ENCODE measurements at regions not wholly inside any gene's neighbourhood (a gene's known extent, or its start where the extent isn't known, plus 50 kb on each side); places are given as distances from the start of the nearest gene placed in this dataset.
"Not testable (repeated sequence)": the region's sequence is repeated elsewhere in the genome, so short reads cannot be mapped to it uniquely, and the experiment has no call there.

DNA sequence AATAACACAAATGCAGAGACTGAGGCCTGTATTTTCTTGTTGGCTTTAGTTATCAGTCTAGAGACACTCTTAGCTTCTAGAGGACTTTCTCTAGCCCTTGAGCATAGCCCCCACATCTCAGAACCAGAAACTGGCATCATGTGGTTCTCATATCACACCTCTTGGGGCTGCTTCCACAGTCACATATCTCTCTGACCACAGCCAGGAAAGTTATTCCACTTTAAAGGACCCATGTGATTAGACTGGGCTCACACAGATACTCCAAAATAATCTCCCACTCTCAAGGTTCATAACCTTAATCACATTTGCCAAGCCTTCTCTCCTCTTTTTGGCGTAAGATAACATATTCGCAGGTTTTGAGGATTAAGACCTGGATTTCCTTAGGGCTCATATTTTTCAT is 846.9 kb upstream of the MIR17HG start:
- no peak for DNase-seq (ENCODE audit: low read depth)
- no peak overlapping the region for H3K4me3 ChIP-seq (ENCODE audit: low read depth, low read length)
- TF ChIP-seq CTCF (IDR thresholded peaks at IDR 0.05; ENCODE audit: insufficient read depth, low read length), result no peak

DNA sequence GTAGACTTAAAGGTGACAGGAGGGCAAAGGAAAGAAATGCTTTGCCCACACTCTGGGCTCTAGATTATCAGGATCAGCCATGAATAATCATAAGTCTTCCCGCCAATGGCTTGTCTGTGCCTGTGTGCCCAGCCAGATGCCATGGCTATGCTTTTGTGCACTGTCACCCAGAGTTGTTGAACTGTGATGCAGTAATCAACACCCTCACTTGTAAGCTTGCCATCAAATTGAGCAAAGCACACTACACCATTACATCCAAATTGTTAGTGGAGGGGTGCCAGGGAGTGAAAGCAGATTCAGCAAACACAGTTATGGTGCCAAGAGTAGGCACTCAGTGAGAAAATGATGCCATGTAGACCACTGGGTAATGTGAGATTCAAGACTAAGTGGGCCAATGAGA is 845.3 kb upstream of the MIR17HG start:
- no peak overlapping the region for H3K4me3 ChIP-seq (ENCODE audit: low read depth, low read length)
- TF ChIP-seq CTCF (IDR thresholded peaks at IDR 0.05; ENCODE audit: insufficient read depth, low read length), result no peak
- DNase-seq (ENCODE audit: low read depth), result no peak

DNA sequence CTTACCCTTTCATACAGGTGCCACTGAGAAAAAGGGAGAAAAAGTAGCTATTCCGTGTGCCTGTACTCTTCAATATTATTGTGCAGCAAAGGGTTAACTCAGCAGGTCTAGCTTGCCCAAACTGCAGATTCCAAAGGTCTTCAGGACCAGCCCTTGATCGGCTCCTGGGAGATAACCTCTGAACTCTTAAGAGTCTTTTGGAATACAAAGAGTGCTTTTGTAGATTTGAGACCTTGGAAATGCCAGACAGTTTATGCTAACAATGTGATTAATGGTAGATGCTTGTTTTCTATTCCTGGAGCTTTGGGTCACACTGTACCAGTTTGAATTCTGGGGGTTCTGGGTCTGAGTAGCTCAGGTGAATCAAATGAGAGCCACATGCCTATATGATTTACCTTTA is 844.7 kb upstream of the MIR17HG start:
- no peak overlapping the region for H3K4me3 ChIP-seq (ENCODE audit: low read depth, low read length)
- no peak for DNase-seq (ENCODE audit: low read depth)
- TF ChIP-seq CTCF (IDR thresholded peaks at IDR 0.05; ENCODE audit: insufficient read depth, low read length), result no peak

GRCh38 chr13:90510319-90510718 is 837.2 kb upstream of the MIR17HG start:
- TF ChIP-seq CTCF (IDR thresholded peaks at IDR 0.05; ENCODE audit: insufficient read depth, low read length), result no peak
- H3K4me3 ChIP-seq (ENCODE audit: low read depth, low read length), result no peak overlapping the region
- DNase-seq (ENCODE audit: low read depth), result no peak

DNA sequence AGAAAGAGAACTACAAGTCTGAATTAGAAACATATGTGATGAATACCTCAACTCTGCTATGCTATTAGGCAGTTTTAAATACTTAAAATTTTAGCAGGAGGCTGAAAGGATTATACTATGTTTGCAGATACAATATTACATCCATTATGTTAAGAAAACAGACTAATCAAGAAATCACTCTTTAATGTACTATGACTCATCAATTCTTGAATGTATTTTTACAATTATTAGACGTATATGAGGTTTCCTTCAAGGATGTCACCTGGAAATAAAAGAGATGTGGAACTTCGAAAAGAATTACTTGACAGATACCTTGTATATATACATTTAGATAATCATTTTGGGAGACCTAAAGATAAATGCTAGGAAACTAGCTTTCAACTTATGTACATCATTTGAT is 835.6 kb upstream of the MIR17HG start:
- H3K4me3 ChIP-seq (ENCODE audit: low read depth, low read length), result no peak overlapping the region
- DNase-seq (ENCODE audit: low read depth), result no peak
- TF ChIP-seq CTCF (IDR thresholded peaks at IDR 0.05; ENCODE audit: insufficient read depth, low read length), result no peak

DNA sequence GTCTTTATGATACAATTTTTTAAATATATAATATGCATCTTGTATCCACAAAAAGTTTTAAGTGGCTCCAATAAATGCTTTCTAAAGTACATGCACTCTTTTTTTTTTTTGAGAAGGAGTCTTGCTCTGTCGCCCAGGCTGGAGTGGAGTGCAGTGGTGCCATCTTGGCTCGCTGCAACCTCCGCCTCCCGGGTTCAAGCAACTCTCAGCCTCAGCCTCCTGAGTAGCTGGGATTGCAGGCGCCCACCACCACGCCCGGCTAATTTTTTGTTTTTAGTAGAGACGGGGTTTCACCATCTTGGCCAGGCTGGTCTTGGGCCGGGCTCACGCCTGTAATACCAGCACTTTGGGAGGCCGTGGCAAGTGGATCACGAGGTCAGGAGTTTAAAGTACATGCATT is 832.8 kb upstream of the MIR17HG start:
- DNase-seq (ENCODE audit: low read depth); H3K4me3 ChIP-seq (ENCODE audit: low read depth, low read length): not testable (repeated sequence)

DNA sequence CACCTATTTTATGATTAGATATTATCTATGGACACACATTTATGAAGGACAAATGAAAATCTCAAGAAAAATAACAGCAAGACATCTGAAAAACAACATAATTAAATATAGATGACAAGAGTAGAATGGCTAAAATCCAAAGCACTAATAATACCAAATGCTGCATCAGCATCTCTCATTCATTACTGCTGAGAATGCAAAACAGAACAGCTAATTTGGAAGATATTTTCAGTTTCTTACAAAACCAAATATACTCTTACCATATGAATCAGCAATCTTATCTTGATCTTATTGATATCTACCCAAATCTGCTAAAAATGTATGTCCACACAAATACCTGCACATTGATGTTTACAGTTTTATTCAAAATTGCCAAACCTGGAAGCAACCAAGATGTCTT is 829.1 kb upstream of the MIR17HG start:
- TF ChIP-seq CTCF (IDR thresholded peaks at IDR 0.05; ENCODE audit: insufficient read depth, low read length), result no peak
- no peak overlapping the region for H3K4me3 ChIP-seq (ENCODE audit: low read depth, low read length)
- no peak for DNase-seq (ENCODE audit: low read depth)
